ENCODE measurements at regions not wholly inside any gene's neighbourhood (a gene's known extent, or its start where the extent isn't known, plus 50 kb on each side); places are given as distances from the start of the nearest gene placed in this dataset.
"Not testable (repeated sequence)": the region's sequence is repeated elsewhere in the genome, so short reads cannot be mapped to it uniquely, and the experiment has no call there.

- in situ Hi-C loops (cut with HindIII; ENCODE audit: low sequenced_read_pairs) = no loop called here
- no peak overlapping the region for H3K4me3 ChIP-seq (ENCODE audit: low read depth, low read length)
- TF ChIP-seq CTCF (IDR thresholded peaks at IDR 0.05; ENCODE audit: low read depth, low read length, missing control alignments) = no peak
- DNase-seq (ENCODE audit: low read depth) = no peak
Observed at GRCh38 chr17:71102777-71103176, 933.4 kb downstream of the KCNJ2 start.

GRCh38 chr17:71104225-71104624 lies 934.9 kb downstream of the KCNJ2 start:
- TF ChIP-seq CTCF (IDR thresholded peaks at IDR 0.05; ENCODE audit: low read depth, low read length, missing control alignments) = no peak
- in situ Hi-C loops (cut with HindIII; ENCODE audit: low sequenced_read_pairs) = no loop called here

GRCh38 chr17:71106056-71106455 lies 936.7 kb downstream of the KCNJ2 start:
- in situ Hi-C loops (cut with HindIII; ENCODE audit: low sequenced_read_pairs); H3K4me3 ChIP-seq (ENCODE audit: low read depth, low read length): not testable (repeated sequence)
- peak; percentile 16 for DNase-seq (ENCODE audit: low read depth)

More at GRCh38 chr17:71104225-71104624, 934.9 kb downstream of the KCNJ2 start:
- no peak for DNase-seq (ENCODE audit: low read depth)
- H3K4me3 ChIP-seq (ENCODE audit: low read depth, low read length) = no peak overlapping the region

GRCh38 chr17:71107136-71107535 lies 937.8 kb downstream of the KCNJ2 start:
- no peak for DNase-seq (ENCODE audit: low read depth)
- in situ Hi-C loops (cut with HindIII; ENCODE audit: low sequenced_read_pairs) = no loop called here
- no peak for TF ChIP-seq CTCF (IDR thresholded peaks at IDR 0.05; ENCODE audit: low read depth, low read length, missing control alignments)
- H3K4me3 ChIP-seq (ENCODE audit: low read depth, low read length) = no peak overlapping the region

- no peak for DNase-seq (ENCODE audit: low read depth)
- in situ Hi-C loops (cut with HindIII; ENCODE audit: low sequenced_read_pairs) = no loop called here
- TF ChIP-seq CTCF (IDR thresholded peaks at IDR 0.05; ENCODE audit: low read depth, low read length, missing control alignments) = no peak
- no peak overlapping the region for H3K4me3 ChIP-seq (ENCODE audit: low read depth, low read length)
Observed at GRCh38 chr17:71109697-71110096, 940.4 kb downstream of the KCNJ2 start.

GRCh38 chr17:71110326-71110725 lies 941.0 kb downstream of the KCNJ2 start:
- H3K4me3 ChIP-seq (ENCODE audit: low read depth, low read length) = no peak overlapping the region
- TF ChIP-seq CTCF (IDR thresholded peaks at IDR 0.05; ENCODE audit: low read depth, low read length, missing control alignments) = no peak
- no peak for DNase-seq (ENCODE audit: low read depth)
- in situ Hi-C loops (cut with HindIII; ENCODE audit: low sequenced_read_pairs) = no loop called here

GRCh38 chr17:71111460-71111859 lies 942.1 kb downstream of the KCNJ2 start:
- no peak for TF ChIP-seq CTCF (IDR thresholded peaks at IDR 0.05; ENCODE audit: low read depth, low read length, missing control alignments)
- in situ Hi-C loops (cut with HindIII; ENCODE audit: low sequenced_read_pairs) = no loop called here

More at GRCh38 chr17:71111460-71111859, 942.1 kb downstream of the KCNJ2 start:
- DNase-seq (ENCODE audit: low read depth) = no peak
- no peak overlapping the region for H3K4me3 ChIP-seq (ENCODE audit: low read depth, low read length)

Data from astrocyte of the cerebellum (primary cell).